ENCODE measurements at regions not wholly inside any gene's neighbourhood (a gene's known extent, or its start where the extent isn't known, plus 50 kb on each side); places are given as distances from the start of the nearest gene placed in this dataset.

DNA sequence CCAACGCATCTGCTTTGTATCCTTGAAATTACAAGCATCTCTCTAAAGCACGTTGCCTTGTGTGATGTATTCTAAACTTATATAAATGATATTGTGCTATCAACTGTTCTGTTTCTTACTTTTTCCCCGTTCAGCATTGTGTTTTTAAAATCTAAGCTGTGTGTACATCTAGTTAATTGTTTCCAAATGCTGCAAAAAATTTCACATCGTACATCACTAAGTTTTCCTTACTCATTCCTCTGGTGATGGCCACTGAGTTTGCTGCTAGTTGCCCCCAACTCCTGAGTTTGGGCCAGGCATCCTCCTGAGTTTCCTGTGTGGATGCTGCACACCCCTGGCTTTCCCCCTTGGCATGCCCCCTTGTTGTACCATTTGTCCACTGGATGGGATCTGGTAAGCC, 139.7 kb downstream of the MYCN start:
- peaks cover under 1% of the 10 kb centered on the region for H3K9me3 ChIP-seq (ENCODE audit: severe bottlenecking)

DNA sequence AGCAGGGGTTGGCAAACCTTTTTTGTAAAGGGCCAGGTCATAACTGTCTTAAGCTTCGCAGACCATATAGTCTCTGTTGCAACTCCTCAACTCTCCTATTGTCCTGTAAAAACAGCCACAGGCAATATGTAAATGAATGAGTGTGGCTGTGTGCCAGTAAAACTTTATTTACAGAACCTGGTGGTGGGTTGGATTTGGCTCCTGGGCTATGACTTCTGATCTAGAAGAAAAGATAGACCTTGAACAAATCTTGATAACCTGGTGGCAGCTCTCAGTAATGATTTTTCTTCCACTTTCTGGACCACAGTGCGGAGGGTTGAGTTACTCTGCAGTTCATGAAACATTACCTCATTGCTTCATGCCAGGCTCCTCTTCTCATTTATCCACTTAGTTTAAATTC, 139.3 kb downstream of the MYCN start:
- peak overlapping the region; percentile 69; the same call in 1 of the 2 replicates for H3K27ac ChIP-seq
- H3K36me3 ChIP-seq: no peaks in the 10 kb centered on the region
- H3K9me3 ChIP-seq (ENCODE audit: severe bottlenecking): peaks cover 2% of the 10 kb centered on the region
- TF ChIP-seq, protein P1, sequence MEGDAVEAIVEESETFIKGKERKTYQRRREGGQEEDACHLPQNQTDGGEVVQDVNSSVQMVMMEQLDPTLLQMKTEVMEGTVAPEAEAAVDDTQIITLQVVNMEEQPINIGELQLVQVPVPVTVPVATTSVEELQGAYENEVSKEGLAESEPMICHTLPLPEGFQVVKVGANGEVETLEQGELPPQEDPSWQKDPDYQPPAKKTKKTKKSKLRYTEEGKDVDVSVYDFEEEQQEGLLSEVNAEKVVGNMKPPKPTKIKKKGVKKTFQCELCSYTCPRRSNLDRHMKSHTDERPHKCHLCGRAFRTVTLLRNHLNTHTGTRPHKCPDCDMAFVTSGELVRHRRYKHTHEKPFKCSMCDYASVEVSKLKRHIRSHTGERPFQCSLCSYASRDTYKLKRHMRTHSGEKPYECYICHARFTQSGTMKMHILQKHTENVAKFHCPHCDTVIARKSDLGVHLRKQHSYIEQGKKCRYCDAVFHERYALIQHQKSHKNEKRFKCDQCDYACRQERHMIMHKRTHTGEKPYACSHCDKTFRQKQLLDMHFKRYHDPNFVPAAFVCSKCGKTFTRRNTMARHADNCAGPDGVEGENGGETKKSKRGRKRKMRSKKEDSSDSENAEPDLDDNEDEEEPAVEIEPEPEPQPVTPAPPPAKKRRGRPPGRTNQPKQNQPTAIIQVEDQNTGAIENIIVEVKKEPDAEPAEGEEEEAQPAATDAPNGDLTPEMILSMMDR (IDR thresholded peaks at IDR 0.05; ENCODE audit: low read depth, low read length): no peak
- H3K27me3 ChIP-seq (ENCODE audit: insufficient read depth, low read depth, severe bottlenecking): no peaks in the 10 kb centered on the region
- no peak overlapping the region for H3K4me3 ChIP-seq (ENCODE audit: low read depth, low read length)
- no peak for DNase-seq

More for the DNA sequence above, 139.7 kb downstream of the MYCN start:
- H3K36me3 ChIP-seq: no peaks in the 10 kb centered on the region
- H3K27me3 ChIP-seq (ENCODE audit: insufficient read depth, low read depth, severe bottlenecking): no peaks in the 10 kb centered on the region
- DNase-seq: no peak
- no peak overlapping the region for H3K4me3 ChIP-seq (ENCODE audit: low read depth, low read length)
- TF ChIP-seq, protein P1 (IDR thresholded peaks at IDR 0.05; ENCODE audit: low read depth, low read length): no peak
- no peak overlapping the region; the same call in 1 of the 2 replicates for H3K27ac ChIP-seq

DNA sequence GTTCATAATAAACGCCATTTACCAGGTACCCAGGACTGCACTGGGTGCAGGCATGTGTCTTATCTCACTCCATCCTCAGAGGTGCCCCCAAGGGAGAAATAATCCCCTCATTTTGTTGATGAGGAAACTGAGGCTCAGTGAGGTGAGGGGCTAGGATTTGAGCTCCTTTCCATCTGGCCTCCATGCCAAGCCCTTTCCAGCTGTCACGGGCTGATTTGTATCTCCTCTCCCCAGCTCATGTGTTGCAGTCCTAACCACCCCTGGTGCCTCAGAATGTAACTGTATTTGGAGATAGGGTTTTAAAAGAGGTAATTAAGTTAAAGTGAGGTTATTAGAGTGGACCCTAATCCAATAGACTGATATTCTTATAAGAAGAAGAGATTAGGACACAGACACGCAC, 137.3 kb downstream of the MYCN start:
- peak overlapping the region; percentile 69 for H3K27ac ChIP-seq
- H3K36me3 ChIP-seq: no peaks in the 10 kb centered on the region; the same call in 1 of the 2 replicates
- TF ChIP-seq, protein P1 (IDR thresholded peaks at IDR 0.05; ENCODE audit: low read depth, low read length): no peak
- DNase-seq: peak; percentile 96
- peaks cover 2% of the 10 kb centered on the region for H3K9me3 ChIP-seq (ENCODE audit: severe bottlenecking)
- H3K27me3 ChIP-seq (ENCODE audit: insufficient read depth, low read depth, severe bottlenecking): no peaks in the 10 kb centered on the region
- H3K4me3 ChIP-seq (ENCODE audit: low read depth, low read length): no peak overlapping the region

DNA sequence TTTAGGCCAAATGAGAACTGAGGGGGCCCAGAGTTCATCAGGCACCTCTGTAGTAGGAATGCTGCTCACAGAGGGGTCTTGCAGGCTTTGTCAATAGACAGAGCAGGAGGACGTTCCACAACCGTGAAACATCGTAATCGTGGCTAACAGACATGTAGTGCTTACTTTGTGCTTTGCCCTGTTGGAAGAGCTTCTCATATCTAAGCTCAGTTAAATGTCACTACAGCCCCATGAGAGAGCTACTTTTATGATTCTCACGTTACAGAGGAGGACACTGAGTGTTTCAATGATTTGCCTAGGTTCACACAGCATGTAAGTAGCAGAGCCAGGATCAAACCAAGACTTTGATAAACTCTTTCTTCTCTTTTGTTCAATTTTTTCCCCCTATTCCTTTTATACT, 136.6 kb downstream of the MYCN start:
- peak overlapping the region; percentile 69 for H3K27ac ChIP-seq
- no peak for DNase-seq
- H3K27me3 ChIP-seq (ENCODE audit: insufficient read depth, low read depth, severe bottlenecking): no peaks in the 10 kb centered on the region
- H3K4me3 ChIP-seq (ENCODE audit: low read depth, low read length): no peak overlapping the region
- H3K36me3 ChIP-seq: no peaks in the 10 kb centered on the region; the same call in 1 of the 2 replicates
- TF ChIP-seq, protein P1 (IDR thresholded peaks at IDR 0.05; ENCODE audit: low read depth, low read length): no peak
- H3K9me3 ChIP-seq (ENCODE audit: severe bottlenecking): peaks cover 2% of the 10 kb centered on the region

DNA sequence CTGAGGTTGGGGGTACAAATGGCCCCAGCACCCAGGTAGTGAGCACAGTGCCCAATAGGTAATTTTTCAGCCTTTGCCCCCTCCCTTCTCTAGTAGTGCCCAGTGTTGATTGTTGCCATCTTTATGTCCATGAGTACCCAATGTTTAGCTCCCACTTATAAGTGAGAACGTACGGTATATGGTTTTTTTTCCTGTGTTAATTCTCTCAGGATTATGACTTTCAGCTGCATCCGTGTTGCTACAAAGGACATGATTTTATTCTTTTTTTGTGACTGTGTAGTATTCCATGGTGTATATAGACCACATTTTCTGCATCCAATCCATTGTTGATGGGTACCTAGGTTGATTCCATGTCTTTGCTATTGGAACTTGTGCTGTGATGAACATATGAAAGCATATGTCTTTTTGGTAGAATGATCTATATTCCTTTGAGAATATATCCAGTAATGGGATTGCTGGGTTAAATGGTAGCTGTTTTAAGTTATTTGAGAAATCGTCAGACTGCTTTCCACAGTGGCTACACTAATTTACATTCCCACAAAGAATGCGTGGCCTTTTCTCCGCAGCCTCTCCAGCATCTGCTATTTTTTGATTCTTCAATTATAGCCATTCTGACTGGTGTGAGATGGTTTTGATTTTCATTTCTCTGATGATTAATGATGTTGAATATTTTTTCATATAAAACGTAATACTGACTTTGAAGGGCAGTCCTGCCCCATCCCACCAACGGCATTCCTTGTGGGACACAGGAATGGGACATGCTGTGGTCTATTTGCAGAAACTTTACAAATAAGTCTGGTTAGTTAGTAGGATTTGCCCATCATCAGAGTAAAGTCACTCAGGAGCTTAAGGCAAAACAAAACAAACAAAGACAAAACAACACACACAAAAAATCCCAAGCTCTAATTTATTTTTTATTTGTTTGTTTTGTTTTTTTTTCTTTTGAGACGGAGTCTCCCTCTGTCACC, 135.0 kb downstream of the MYCN start:
- TF ChIP-seq, protein P1 (IDR thresholded peaks at IDR 0.05; ENCODE audit: low read depth, low read length): no peak
- no peak for DNase-seq
- Histone ChIP-seq H3K36me3 (no peaks in the 10 kb centered on the region; the same call in 1 of the 2 replicates), H3K4me3 (ENCODE audit: low read depth, low read length) (no peak overlapping the region), H3K9me3 (ENCODE audit: severe bottlenecking) (peaks cover 2% of the 10 kb centered on the region), H3K27ac (peak overlapping the region; percentile 69), H3K27me3 (ENCODE audit: insufficient read depth, low read depth, severe bottlenecking) (no peaks in the 10 kb centered on the region)

Data from WERI-Rb-1 (cell line).